Gastrocnemius medialis (tissue), 4 donors: ENCODE measurements at regions not wholly inside any gene's neighbourhood (a gene's known extent, or its start where the extent isn't known, plus 50 kb on each side); places are given as distances from the start of the nearest gene placed in this dataset.

Experiments used
- CTCF ChIP-seq, 5 experiments: fragments of 450-650 bp in 3 of 5; fragments of 200-600 bp in 2 of 5; sonication (generic) in 2 of 5; IDR thresholded peaks in 4 of 5; conservative IDR thresholded peaks in 1 of 5; 1 replicate in 4 of 5; 2 replicates in 1 of 5; pipeline ENCODE4 v1.5.1; 2016 to 2019; ENCODE audit warnings: antibody characterized with exemption in 5 of 5, mild to moderate bottlenecking in 3 of 5, moderate library complexity in 3 of 5
- POLR2A ChIP-seq, 2 donors: fragments of 450-650 bp; IDR thresholded peaks; one replicate each; pipeline ENCODE4 v1.6.1; 2017; ENCODE audit warnings: antibody characterized with exemption in 2 of 2, mild to moderate bottlenecking in 2 of 2, moderate library complexity in 2 of 2

GRCh38 chr1:56267611-56268010 lies 311.8 kb downstream of the PLPP3 start:
- TF ChIP-seq CTCF (IDR thresholded peaks at IDR 0.05 in 4 of 5, conservative IDR thresholded peaks at IDR 0.05 in 1 of 5), result no peak
- TF ChIP-seq POLR2A (IDR thresholded peaks at IDR 0.05), result no peak
